Body of pancreas (tissue), 4 donors: ENCODE measurements at regions not wholly inside any gene's neighbourhood (a gene's known extent, or its start where the extent isn't known, plus 50 kb on each side); places are given as distances from the start of the nearest gene placed in this dataset.

ENCODE experiments used
- ATAC-seq: fragments of 150-250 bp; one replicate; pipeline ENCODE4 v1.9.1; 2016
- DNase-seq, 4 donors: peaks; one replicate each; pipeline ENCODE4 v3.0.0-alpha.2; 2019
- H3K27ac ChIP-seq, 4 donors: fragments of 200-600 bp; sonication (generic); 1 replicate in 3 of 4; 2 replicates in 1 of 4; pipeline versions ENCODE4 v1.5.1 to v1.6.1; 2016 to 2019; ENCODE audit warnings: mild to moderate bottlenecking in 1 of 4, mixed read lengths in 1 of 4, moderate library complexity in 1 of 4
- H3K27me3 ChIP-seq, 2 donors: fragments of 200-600 bp; sonication (generic); one replicate each; pipeline ENCODE4 v1.6.0; 2016; ENCODE audit warnings: mild to moderate bottlenecking in 1 of 2
- H3K36me3 ChIP-seq, 2 donors: fragments of 200-600 bp; sonication (generic); replicated peaks in 1 of 2; 2 replicates each; pipeline ENCODE4 v1.5.1; 2016; ENCODE audit warnings: low read depth in 2 of 2; ENCODE audit not compliant: insufficient read depth in 1 of 2
- H3K4me1 ChIP-seq: fragments of 200-600 bp; sonication (generic); one replicate; pipeline ENCODE4 v1.6.0; 2016
- H3K4me3 ChIP-seq, 2 donors: fragments of 200-600 bp; sonication (generic); 1 replicate in 1 of 2; 2 replicates in 1 of 2; pipeline ENCODE4 v1.5.1; 2016 to 2019
- H3K9me3 ChIP-seq, 3 donors: fragments of 200-600 bp; sonication (generic); 1 replicate in 2 of 3; 2 replicates in 1 of 3; pipeline ENCODE4 v1.5.1; 2016
- POLR2A ChIP-seq, 3 donors: fragments of 450-650 bp; IDR thresholded peaks; one replicate each; pipeline ENCODE4 v1.6.1; 2016; ENCODE audit warnings: antibody characterized with exemption in 3 of 3, mild to moderate bottlenecking in 2 of 3
- WGBS, 2 donors: methylation state at CpG; one replicate each; pipeline ENCODE4 v1.1.5; 2017; 5-methylcytosine and 5-hydroxymethylcytosine counted together
- intact Hi-C: fragments of 100-400 bp; cut with DNase I; formaldehyde crosslinking; loops from one replicate; pipeline ENCODE4 v1.15.1; 2023
- TF ChIP-seq, protein P1 (sequence below), 7 experiments: fragments of 450-650 bp in 4 of 7; fragments of 200-600 bp in 3 of 7; sonication (generic) in 3 of 7; IDR thresholded peaks; one replicate each; pipeline ENCODE4 v1.5.1; 2016 to 2019; ENCODE audit warnings: antibody characterized with exemption in 7 of 7

DNA sequence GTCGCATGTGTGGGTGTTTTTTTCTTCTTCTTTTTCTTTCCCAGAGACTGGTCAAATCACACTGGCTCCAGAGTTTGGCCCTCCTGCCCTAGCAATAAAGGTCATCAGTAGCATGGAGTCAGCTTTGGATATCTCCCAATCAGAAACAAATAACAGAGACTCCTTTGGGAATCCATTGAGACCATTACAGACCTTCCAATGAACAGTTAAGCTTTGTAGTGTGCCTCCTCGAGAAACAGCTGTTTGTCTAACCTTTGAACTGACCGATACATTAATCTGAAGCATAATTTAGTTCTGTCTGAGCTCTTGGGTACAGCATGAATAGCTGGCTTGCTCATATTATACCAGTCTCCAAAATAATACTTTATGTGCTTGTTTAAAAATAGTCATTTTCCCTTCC, 1103.2 kb downstream of the GATA3 start:
- Histone ChIP-seq H3K27ac (no peak overlapping the region), H3K9me3 (peaks cover 0 to 8% (median 0%) of the 10 kb centered on the region in 3 donors), H3K27me3 (no peaks in the 10 kb centered on the region), H3K4me3 (no peak overlapping the region), H3K36me3 (no peaks in the 10 kb centered on the region), H3K4me1 (no peaks in the 10 kb centered on the region)
- DNase-seq (no peak), ATAC-seq (no peak)
- 28 to 36% methylated on average over 3 of the region's 3 CpGs for WGBS, 2 donors
- intact Hi-C loops = no loop called here
- TF ChIP-seq, protein P1, sequence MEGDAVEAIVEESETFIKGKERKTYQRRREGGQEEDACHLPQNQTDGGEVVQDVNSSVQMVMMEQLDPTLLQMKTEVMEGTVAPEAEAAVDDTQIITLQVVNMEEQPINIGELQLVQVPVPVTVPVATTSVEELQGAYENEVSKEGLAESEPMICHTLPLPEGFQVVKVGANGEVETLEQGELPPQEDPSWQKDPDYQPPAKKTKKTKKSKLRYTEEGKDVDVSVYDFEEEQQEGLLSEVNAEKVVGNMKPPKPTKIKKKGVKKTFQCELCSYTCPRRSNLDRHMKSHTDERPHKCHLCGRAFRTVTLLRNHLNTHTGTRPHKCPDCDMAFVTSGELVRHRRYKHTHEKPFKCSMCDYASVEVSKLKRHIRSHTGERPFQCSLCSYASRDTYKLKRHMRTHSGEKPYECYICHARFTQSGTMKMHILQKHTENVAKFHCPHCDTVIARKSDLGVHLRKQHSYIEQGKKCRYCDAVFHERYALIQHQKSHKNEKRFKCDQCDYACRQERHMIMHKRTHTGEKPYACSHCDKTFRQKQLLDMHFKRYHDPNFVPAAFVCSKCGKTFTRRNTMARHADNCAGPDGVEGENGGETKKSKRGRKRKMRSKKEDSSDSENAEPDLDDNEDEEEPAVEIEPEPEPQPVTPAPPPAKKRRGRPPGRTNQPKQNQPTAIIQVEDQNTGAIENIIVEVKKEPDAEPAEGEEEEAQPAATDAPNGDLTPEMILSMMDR (IDR thresholded peaks at IDR 0.05) = no peak
- no peak for TF ChIP-seq POLR2A (IDR thresholded peaks at IDR 0.05)

GRCh38 chr10:9158675-9159074, 1104.2 kb downstream of the GATA3 start:
- no peaks in the 10 kb centered on the region for H3K27me3 ChIP-seq
- H3K4me1 ChIP-seq = no peaks in the 10 kb centered on the region
- intact Hi-C loops = no loop called here
- H3K27ac ChIP-seq = no peak overlapping the region
- no peak for DNase-seq
- H3K9me3 ChIP-seq = peaks cover 0 to 8% (median 0%) of the 10 kb centered on the region in 3 donors
- TF ChIP-seq POLR2A (IDR thresholded peaks at IDR 0.05) = no peak
- TF ChIP-seq, protein P1 (IDR thresholded peaks at IDR 0.05) = no peak
- H3K36me3 ChIP-seq = no peaks in the 10 kb centered on the region
- 62 to 64% methylated on average over 3 of the region's 3 CpGs for WGBS, 2 donors
- H3K4me3 ChIP-seq = no peak overlapping the region
- ATAC-seq = no peak

- intact Hi-C loops = no loop called here
- Histone ChIP-seq H3K4me3 (no peak overlapping the region), H3K27me3 (no peaks in the 10 kb centered on the region), H3K9me3 (peaks cover 0 to 8% (median 0%) of the 10 kb centered on the region in 3 donors), H3K4me1 (no peaks in the 10 kb centered on the region), H3K36me3 (no peaks in the 10 kb centered on the region), H3K27ac (no peak overlapping the region)
- ATAC-seq = no peak
- no peak for DNase-seq
- 59 to 68% methylated on average over 2 of the region's 2 CpGs for WGBS, 2 donors
- no peak for TF ChIP-seq POLR2A (IDR thresholded peaks at IDR 0.05)
Observed at GRCh38 chr10:9160275-9160674, 1105.8 kb downstream of the GATA3 start.

DNA sequence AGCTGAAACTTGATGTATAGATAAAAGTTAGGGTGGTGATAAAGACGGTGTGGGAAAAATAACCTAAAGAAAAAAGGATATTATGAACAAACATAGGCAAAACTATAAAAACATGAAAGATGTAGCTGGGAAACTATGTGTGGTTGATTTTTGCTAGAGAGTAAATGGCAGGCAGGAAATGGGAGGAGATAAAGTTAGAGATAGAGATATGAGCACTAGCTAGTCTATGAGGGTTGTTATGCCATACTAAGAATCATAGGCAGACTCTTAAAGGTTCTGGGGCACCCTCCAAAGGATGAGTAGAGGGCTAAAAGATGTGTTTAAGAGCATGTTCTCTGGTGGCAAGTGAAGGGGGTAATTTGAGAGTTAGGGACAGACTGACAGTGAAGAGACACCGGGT, 1109.2 kb downstream of the GATA3 start:
- Histone ChIP-seq H3K36me3 (no peaks in the 10 kb centered on the region), H3K27ac (no peak overlapping the region), H3K4me1 (no peaks in the 10 kb centered on the region), H3K4me3 (no peak overlapping the region), H3K27me3 (no peaks in the 10 kb centered on the region), H3K9me3 (peaks cover 0 to 8% (median 0%) of the 10 kb centered on the region in 3 donors)
- TF ChIP-seq, protein P1 (IDR thresholded peaks at IDR 0.05) = no peak
- TF ChIP-seq POLR2A (IDR thresholded peaks at IDR 0.05) = no peak
- intact Hi-C loops = no loop called here
- DNase-seq = no peak
- WGBS, 2 donors = 77 to 83% methylated on average over 2 of the region's 2 CpGs
- no peak for ATAC-seq

- 47 to 48% methylated on average over 4 of the region's 4 CpGs for WGBS, 2 donors
- Histone ChIP-seq H3K27ac (no peak overlapping the region), H3K36me3 (no peaks in the 10 kb centered on the region), H3K9me3 (no peaks in the 10 kb centered on the region), H3K4me3 (no peak overlapping the region), H3K27me3 (no peaks in the 10 kb centered on the region), H3K4me1 (no peaks in the 10 kb centered on the region)
- DNase-seq (no peak), ATAC-seq (no peak)
- no peak for TF ChIP-seq POLR2A (IDR thresholded peaks at IDR 0.05)
- TF ChIP-seq, protein P1 (IDR thresholded peaks at IDR 0.05) = no peak
- intact Hi-C loops = no loop called here
Observed at GRCh38 chr10:9166770-9167169, 1112.3 kb downstream of the GATA3 start.
